ENCODE measurements at regions not wholly inside any gene's neighbourhood (a gene's known extent, or its start where the extent isn't known, plus 50 kb on each side); places are given as distances from the start of the nearest gene placed in this dataset.

DNA sequence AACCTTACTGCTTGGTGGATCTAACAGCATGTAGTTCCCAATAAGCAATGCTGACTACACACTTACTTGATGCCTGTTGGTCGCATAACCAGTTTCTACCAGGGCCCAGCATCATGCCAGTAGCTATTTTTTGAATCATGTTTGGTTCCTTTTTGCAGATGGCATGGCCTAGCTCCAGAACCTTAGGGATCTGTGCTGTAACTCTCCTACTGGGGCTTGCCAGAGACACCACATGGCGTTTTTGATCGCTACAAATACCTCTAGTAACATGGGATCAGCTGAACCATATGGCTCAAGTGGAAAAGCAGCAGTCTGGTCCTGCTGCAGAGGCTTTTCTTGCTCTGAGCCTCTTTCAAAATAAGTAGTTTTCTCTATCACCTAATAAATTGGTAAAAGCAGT is 654.6 kb upstream of the API5 start:
- H3K27ac ChIP-seq (ENCODE audit: low read depth, low read length), result no peak overlapping the region
- peaks cover 2% of the 10 kb centered on the region for H3K9me3 Mint-ChIP-seq
- no peak for DNase-seq
- no peaks in the 10 kb centered on the region for H3K36me3 Mint-ChIP-seq (ENCODE audit: low read depth)
- 93 to 95% methylated on average over 3 of the region's 3 CpGs for WGBS, 2 experiments (ENCODE audit: insufficient coverage in 1 of 2, insufficient read length in 1 of 2)
- H3K9me3 ChIP-seq (ENCODE audit: control insufficient read depth, low read length), result no peaks in the 10 kb centered on the region
- no peaks in the 10 kb centered on the region for H3K36me3 ChIP-seq (ENCODE audit: control insufficient read depth, insufficient read depth, low read length)
- no peak overlapping the region for H3K4me3 ChIP-seq (ENCODE audit: low read length)
- TF ChIP-seq, protein P1, sequence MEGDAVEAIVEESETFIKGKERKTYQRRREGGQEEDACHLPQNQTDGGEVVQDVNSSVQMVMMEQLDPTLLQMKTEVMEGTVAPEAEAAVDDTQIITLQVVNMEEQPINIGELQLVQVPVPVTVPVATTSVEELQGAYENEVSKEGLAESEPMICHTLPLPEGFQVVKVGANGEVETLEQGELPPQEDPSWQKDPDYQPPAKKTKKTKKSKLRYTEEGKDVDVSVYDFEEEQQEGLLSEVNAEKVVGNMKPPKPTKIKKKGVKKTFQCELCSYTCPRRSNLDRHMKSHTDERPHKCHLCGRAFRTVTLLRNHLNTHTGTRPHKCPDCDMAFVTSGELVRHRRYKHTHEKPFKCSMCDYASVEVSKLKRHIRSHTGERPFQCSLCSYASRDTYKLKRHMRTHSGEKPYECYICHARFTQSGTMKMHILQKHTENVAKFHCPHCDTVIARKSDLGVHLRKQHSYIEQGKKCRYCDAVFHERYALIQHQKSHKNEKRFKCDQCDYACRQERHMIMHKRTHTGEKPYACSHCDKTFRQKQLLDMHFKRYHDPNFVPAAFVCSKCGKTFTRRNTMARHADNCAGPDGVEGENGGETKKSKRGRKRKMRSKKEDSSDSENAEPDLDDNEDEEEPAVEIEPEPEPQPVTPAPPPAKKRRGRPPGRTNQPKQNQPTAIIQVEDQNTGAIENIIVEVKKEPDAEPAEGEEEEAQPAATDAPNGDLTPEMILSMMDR (conservative IDR thresholded peaks at IDR 0.05), result no peak
- H3K27ac Mint-ChIP-seq, result no peak overlapping the region
- H3K27me3 Mint-ChIP-seq (ENCODE audit: insufficient read depth), result peaks cover 39% of the 10 kb centered on the region
- no peaks in the 10 kb centered on the region for H3K4me1 Mint-ChIP-seq
- H3K9ac ChIP-seq (ENCODE audit: extremely low read depth, low read length, poor library complexity, severe bottlenecking), result no peak overlapping the region
- H3K4me3 Mint-ChIP-seq, result no peak overlapping the region
- H3K4me1 ChIP-seq (ENCODE audit: control insufficient read depth, insufficient read depth, low read length), result no peaks in the 10 kb centered on the region
- H3K27me3 ChIP-seq (ENCODE audit: control insufficient read depth, insufficient read depth, low read length, poor library complexity, severe bottlenecking), result peaks cover 26% of the 10 kb centered on the region

GRCh38 chr11:42661942-42662341 is 649.9 kb upstream of the API5 start:
- H3K4me1 Mint-ChIP-seq, result no peaks in the 10 kb centered on the region
- no peaks in the 10 kb centered on the region for H3K9me3 ChIP-seq (ENCODE audit: control insufficient read depth, low read length)
- H3K27ac Mint-ChIP-seq, result no peak overlapping the region
- TF ChIP-seq, protein P1 (conservative IDR thresholded peaks at IDR 0.05), result no peak
- DNase-seq, result no peak
- H3K27me3 ChIP-seq (ENCODE audit: control insufficient read depth, insufficient read depth, low read length, poor library complexity, severe bottlenecking), result peaks cover 14% of the 10 kb centered on the region
- H3K9me3 Mint-ChIP-seq, result no peaks in the 10 kb centered on the region
- no peak overlapping the region for H3K4me3 Mint-ChIP-seq
- WGBS, 2 experiments (ENCODE audit: insufficient coverage in 1 of 2, insufficient read length in 1 of 2), result 74% methylated on average over 2 of the region's 2 CpGs; no CpG with 5 or more reads in 1 of the 2 experiments
- H3K9ac ChIP-seq (ENCODE audit: extremely low read depth, low read length, poor library complexity, severe bottlenecking), result no peak overlapping the region
- H3K36me3 Mint-ChIP-seq (ENCODE audit: low read depth), result no peaks in the 10 kb centered on the region
- no peak overlapping the region for H3K4me3 ChIP-seq (ENCODE audit: low read length)
- H3K27ac ChIP-seq (ENCODE audit: low read depth, low read length), result no peak overlapping the region
- peaks cover 9% of the 10 kb centered on the region for H3K27me3 Mint-ChIP-seq (ENCODE audit: insufficient read depth)
- no peaks in the 10 kb centered on the region for H3K36me3 ChIP-seq (ENCODE audit: control insufficient read depth, insufficient read depth, low read length)
- no peaks in the 10 kb centered on the region for H3K4me1 ChIP-seq (ENCODE audit: control insufficient read depth, insufficient read depth, low read length)

GRCh38 chr11:42669248-42669976 is 642.4 kb upstream of the API5 start:
- H3K4me3 ChIP-seq (ENCODE audit: low read length), result no peak overlapping the region
- H3K27ac ChIP-seq (ENCODE audit: low read depth, low read length), result no peak overlapping the region
- no peak for DNase-seq
- no peaks in the 10 kb centered on the region for H3K27me3 ChIP-seq (ENCODE audit: control insufficient read depth, insufficient read depth, low read length, poor library complexity, severe bottlenecking)
- Mint-ChIP-seq H3K36me3 (ENCODE audit: low read depth) (no peaks in the 10 kb centered on the region), H3K4me1 (no peaks in the 10 kb centered on the region), H3K4me3 (no peak overlapping the region), H3K9me3 (no peaks in the 10 kb centered on the region), H3K27me3 (ENCODE audit: insufficient read depth) (no peaks in the 10 kb centered on the region), H3K27ac (no peak overlapping the region)
- no peaks in the 10 kb centered on the region for H3K9me3 ChIP-seq (ENCODE audit: control insufficient read depth, low read length)
- no peak overlapping the region for H3K9ac ChIP-seq (ENCODE audit: extremely low read depth, low read length, poor library complexity, severe bottlenecking)
- no peaks in the 10 kb centered on the region for H3K36me3 ChIP-seq (ENCODE audit: control insufficient read depth, insufficient read depth, low read length)
- no peaks in the 10 kb centered on the region for H3K4me1 ChIP-seq (ENCODE audit: control insufficient read depth, insufficient read depth, low read length)
- TF ChIP-seq, protein P1 (conservative IDR thresholded peaks at IDR 0.05), result no peak
- WGBS, 2 experiments (ENCODE audit: insufficient coverage in 1 of 2, insufficient read length in 1 of 2), result 85 to 100% methylated on average over 1 to 7 of the region's 7 CpGs
